ENCODE measurements at regions not wholly inside any gene's neighbourhood (a gene's known extent, or its start where the extent isn't known, plus 50 kb on each side); places are given as distances from the start of the nearest gene placed in this dataset.

DNA sequence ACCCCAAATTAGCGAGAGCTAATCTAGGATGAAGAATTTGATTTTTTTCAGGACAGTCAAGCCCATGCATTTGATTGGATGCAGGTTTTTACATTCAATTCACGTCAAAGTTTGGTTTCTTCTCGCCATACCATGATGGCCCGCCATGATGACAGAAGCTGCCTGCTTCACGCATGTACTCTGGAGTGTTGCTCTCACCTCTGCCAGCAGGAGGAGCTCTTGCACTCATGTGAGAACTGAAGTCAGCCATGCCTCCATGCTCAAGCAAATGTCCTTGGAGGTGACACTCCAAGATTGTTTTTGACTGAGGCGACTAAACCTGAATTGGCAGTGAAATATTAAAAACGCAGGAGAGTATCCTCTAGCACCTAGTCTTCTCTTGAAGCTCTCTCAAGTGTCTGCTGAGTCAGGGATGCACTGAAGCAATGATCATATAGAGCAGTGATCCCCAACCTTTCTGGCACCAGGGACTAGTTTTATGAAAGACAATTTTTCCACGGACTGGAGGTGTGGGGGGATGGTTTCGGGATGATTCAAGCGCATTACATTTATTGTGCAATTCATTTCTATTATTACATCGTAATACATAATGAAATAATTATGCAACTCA is 120.9 kb downstream of the SAMMSON start:
- peak; percentile 46 for DNase-seq

DNA sequence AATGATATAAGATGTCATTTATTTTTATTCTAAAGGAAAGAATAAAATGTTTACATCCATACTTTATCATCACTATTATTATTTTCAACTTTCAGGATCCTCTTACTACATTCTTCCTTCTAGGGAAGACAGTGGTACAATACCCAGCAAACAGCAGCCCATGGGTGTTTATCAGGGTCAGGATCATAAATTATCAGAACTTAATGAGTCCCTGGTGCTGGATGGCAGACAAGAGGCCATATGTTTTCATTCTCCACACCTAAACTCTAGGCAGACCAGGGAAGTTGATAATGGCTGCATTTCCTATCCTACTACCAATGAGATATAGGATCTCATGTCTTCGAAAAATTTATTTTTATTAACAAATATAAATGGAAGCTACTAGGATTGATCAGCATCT is 127.7 kb downstream of the SAMMSON start:
- DNase-seq, result no peak

DNA sequence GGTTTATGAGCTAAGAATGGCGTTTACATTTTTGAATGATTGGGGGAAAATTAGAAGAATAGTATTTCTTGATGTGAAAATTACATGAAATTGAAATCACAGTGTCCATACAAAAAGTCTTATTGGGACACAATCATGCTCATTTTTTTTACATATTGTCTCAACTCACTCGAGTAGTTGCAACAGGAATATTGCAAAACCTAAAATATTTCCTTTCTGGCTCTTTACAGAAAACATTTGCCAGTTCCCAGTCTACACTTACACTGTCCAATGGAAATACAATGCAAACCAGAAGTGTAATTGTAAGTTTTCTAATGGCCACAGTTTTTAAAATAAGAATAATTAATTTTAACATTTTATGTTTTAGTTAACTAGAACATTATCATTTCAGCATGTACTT is 137.8 kb downstream of the SAMMSON start:
- no peak for DNase-seq

DNA sequence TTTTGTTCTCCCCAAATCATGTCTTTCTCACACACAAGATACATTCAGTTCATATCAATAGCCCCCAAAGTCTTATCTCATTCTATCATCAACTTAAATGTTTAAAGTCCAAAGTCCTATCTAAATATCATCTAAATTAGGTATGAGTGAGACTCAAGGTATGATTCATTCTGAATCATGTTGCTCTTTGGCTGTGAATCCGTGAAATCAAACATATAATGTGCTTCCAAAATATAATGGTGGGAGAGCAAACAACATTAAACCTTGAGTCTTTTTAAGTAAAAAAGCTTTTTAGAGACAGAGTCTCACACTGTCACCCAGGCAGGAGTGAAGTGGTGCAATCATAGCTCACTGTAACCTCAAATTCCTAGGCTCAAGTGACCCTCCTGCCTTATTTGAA is 139.1 kb downstream of the SAMMSON start:
- no peak for DNase-seq

All from fibroblast of skin of scalp (primary cell).